ENCODE measurements at regions not wholly inside any gene's neighbourhood (a gene's known extent, or its start where the extent isn't known, plus 50 kb on each side); places are given as distances from the start of the nearest gene placed in this dataset.

GRCh38 chr3:153974614-153975013 lies 146.6 kb upstream of the ARHGEF26 start:
- no peak for TF ChIP-seq CTCF (IDR thresholded peaks at IDR 0.05)
- TF ChIP-seq POLR2A (IDR thresholded peaks at IDR 0.05), result no peak

All from body of pancreas (tissue), 4 donors.